NOMO-1 treated with DMSO at 0.1 percent for 48 hours (cell line): ENCODE measurements at regions not wholly inside any gene's neighbourhood (a gene's known extent, or its start where the extent isn't known, plus 50 kb on each side); places are given as distances from the start of the nearest gene placed in this dataset.
"Not testable (repeated sequence)": the region's sequence is repeated elsewhere in the genome, so short reads cannot be mapped to it uniquely, and the experiment has no call there.

Source experiments
- DNase-seq: peaks from one replicate; lab custom pipeline; 2025; ENCODE audit not compliant: unreplicated experiment; lab: John Stamatoyannopoulos, UW

GRCh38 chr5:10018201-10019069 is 231.3 kb downstream of the ATPSCKMT start:
- no peak for DNase-seq

DNA sequence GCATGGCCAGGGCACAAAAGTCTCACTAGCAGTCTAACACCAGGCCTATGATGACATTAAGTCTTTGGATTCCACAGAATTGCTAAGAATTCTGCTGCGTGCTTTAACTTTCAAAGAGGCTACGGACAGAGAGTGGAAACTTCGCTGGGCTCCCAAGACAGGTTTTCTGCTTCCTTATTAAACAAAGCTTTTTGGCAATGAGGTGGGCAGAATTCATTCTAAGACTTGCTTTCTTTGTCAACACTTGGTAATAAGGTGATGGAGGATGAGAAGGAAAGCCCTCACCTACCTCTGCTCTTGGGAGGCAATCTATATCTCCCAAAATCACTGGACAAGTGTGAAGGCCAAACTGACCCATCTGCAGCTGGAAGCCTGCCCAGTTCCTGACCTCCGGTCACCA is 231.9 kb downstream of the ATPSCKMT start:
- no peak for DNase-seq

GRCh38 chr5:10016559-10016958 is 233.1 kb downstream of the ATPSCKMT start:
- not testable (repeated sequence) for DNase-seq

DNA sequence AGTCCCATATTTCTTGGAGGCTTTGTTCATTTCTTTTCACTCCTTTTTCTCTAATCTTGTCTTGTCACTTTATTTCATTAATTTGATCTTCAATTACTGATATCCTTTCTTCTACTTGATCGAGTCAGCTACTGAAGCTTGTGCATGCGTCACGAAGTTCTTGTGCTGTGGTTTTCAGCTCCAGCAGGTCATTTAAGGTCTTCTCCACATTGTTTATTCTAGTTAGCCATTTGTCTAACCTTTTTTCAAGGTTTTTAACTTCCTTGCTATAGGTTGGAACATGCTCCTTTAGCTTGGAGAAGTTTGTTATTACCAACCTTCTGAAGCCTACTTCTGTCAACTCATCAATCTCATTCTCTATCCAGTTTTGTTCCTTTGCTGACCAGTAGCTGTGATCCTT is 234.0 kb downstream of the ATPSCKMT start:
- DNase-seq, result not testable (repeated sequence)

DNA sequence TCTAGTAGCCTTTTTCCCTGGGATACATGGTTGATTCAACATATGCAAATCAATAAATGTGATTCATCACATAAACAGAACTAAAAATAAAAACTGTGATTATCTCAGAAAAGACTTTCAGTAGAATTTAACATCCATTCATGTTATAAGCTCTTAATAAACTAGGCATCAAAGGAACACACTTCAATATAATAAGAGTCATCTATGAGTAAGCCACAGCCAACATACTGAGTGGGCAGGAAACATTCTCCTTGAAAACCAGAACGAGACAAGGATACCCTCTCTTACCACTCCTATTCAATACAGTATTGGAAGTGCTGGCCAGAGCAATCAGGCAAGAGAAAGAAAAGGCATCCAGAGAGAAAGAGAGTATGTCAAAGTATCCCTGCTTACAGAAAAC is 239.9 kb downstream of the ATPSCKMT start:
- DNase-seq, result no peak

DNA sequence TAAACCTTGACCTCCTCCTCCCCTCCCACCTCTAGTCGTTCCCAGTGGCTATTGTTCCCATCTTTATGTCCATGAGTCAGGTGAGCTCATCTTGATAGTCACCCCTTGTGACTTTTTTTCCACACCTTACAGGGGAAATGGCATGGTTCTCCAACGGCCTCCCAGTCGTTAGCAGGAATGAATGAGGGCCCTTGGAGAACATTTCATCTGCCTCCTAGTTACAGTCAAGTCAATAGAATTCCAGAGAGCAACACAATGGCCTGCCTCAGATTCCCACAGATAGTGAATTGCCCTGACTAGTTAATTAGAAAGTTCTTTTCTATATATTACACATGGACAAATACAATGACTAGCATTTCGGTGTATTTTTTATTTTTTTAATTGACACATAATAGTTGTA is 262.6 kb downstream of the ATPSCKMT start:
- no peak for DNase-seq

GRCh38 chr5:9977070-9977469 is 272.6 kb downstream of the ATPSCKMT start:
- no peak for DNase-seq

- DNase-seq, result no peak
These were observed 273.1 kb downstream of the ATPSCKMT start for GRCh38 chr5:9976621-9977020.

GRCh38 chr5:9972059-9972458 is 277.6 kb downstream of the ATPSCKMT start:
- no peak for DNase-seq

DNA sequence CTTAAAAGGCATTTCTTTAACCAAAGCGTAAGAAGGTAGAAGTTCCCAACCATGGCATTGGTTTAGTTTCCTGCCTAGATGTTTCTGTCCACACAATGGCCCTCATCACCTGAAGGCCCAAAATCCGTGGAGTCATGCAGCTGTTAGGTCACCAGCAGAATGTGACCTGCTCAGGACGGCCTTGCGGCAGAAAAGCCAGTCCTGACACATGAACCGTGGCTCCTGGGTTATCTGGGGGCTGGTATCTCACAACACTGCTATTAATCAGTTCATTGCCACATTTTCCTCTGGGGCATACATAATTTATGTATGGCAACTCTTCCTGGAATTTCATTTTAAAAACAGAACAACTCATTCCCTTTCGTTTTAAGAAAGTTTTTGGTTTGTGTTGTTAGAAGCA is 278.4 kb downstream of the ATPSCKMT start:
- DNase-seq, result no peak

DNA sequence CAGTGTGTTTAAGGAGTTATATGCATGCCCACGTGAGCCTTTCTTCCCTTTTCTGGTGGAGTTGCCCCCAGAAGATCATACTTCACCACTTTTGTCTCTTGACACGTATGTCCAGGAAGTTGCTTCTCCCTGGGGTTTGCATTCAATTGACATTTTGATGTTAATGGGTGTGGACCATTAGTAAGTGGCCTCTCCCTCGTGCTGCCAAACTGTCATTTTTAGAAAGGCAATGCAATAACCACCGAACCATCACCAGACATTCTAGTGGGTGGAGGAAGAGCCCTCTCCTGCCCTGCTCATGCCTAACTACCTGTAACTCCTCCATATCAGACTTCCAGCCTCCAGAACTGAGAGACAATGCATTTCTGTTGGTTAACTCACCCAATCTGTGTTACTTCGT is 290.8 kb downstream of the ATPSCKMT start:
- no peak for DNase-seq

DNA sequence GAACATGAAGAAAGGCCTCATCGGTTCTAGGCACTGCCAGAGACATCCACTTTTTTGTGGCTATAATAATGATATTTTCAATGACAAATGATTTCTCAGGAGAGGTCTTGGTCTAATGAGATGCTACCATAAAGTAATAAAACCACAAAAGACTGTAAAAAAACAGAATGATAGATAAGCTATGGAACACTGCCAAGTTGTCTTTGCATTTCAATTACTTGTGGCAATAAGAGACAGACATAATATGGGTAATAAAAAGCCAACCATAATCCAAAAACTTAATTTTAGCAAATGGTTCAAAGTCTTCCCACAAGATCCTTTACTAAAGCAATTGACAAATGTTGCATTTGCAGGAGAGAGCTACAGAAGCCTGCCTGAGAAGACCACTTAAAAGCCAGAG is 292.5 kb downstream of the ATPSCKMT start:
- DNase-seq, result no peak

- DNase-seq, result no peak
These were observed 293.0 kb downstream of the ATPSCKMT start for GRCh38 chr5:9956725-9957124.

- DNase-seq, result no peak
These were observed 294.1 kb downstream of the ATPSCKMT start for GRCh38 chr5:9955586-9955985.

DNA sequence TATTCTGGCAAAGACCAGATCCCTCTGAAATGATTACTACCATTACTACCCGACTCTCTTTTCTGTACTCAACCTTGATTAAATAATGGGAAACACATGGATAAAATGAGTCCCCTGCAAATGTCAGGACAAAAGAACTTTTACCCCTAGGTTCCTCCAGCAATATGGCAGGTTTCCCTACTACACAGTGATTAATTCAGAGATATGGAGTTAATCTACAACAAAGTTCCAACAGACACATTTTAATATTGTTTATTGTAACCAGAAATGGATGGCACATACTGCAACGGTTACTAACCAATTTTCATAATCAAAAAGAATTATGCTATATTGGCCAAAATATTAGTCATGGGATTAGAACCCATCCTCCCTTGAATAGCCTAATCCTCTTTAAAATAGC is 294.8 kb downstream of the ATPSCKMT start:
- DNase-seq, result no peak

DNA sequence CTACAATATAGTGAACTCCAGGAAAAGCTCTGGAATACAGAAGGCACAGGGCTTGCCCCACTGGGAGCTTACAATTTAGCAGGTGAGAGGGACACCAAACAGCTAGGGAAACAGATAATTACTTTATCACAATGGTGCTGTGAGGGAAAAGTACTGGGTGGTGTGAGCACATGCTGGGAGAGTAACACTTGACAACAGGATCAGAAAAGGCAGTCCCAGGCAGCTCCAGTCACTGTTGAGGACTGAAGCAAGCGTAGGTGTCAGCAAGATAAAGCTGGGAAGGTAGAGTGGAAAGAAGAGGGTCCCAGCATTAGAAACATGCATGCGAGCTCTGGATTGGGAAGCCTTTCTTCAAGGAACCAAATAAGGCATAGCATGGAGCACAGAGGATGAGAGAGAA is 296.0 kb downstream of the ATPSCKMT start:
- no peak for DNase-seq

GRCh38 chr5:9951865-9952516 is 297.7 kb downstream of the ATPSCKMT start:
- DNase-seq, result no peak

- no peak for DNase-seq
These were observed 301.7 kb downstream of the ATPSCKMT start for GRCh38 chr5:9947944-9948343.

GRCh38 chr5:9947225-9947714 is 302.4 kb downstream of the ATPSCKMT start:
- no peak for DNase-seq

GRCh38 chr5:9932770-9933169 is 302.6 kb upstream of the TAS2R1 start:
- DNase-seq, result no peak

DNA sequence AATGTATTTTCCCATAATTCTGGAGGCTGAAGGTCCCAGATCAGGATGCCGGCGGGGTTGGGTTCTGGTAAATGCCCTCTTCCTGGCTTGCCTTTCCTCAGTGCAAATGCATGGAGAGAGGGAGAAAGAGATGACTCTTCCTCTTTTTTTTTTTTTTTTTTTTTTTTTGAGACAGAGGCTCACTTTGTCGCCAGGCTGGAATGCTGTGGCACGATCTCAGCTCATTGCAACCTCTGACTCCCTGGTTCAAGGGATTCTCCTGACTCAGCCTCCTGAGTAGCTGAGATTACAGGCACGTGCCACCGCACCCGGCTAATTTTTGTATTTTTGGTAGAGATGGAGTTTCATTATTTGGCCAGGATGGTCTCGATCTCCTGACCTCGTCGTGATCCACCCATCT is 300.0 kb upstream of the TAS2R1 start:
- no peak for DNase-seq

DNA sequence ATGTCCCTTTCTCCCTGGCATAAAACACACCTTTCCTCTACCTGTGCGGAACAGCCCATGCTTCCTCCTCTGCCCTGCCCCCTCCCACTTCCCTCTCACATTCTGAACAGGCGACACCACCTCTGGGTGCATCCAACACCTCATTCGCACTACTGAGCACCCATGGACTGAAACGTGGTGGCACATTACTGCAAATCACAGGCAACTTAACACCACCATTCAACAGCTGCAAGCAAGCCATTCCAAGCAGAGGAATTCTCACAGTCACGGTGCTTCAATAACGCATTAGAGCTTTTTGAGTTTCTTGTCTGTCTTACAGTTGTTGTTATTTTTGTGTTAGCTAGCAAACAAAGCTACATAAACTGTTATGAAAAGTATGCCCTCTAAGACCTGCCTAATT is 298.2 kb upstream of the TAS2R1 start:
- DNase-seq, result no peak
